RPMI7951 (cell line): ENCODE measurements at regions not wholly inside any gene's neighbourhood (a gene's known extent, or its start where the extent isn't known, plus 50 kb on each side); places are given as distances from the start of the nearest gene placed in this dataset.
"Not testable (repeated sequence)": the region's sequence is repeated elsewhere in the genome, so short reads cannot be mapped to it uniquely, and the experiment has no call there.

Source experiments
- DNase-seq: peaks from one replicate; pipeline ENCODE4 v3.0.0-alpha.2; 2012; ENCODE audit warnings: low read depth

- no peak for DNase-seq
These were observed 660.6 kb upstream of the CHD1 start for GRCh38 chr5:99589424-99589823.

GRCh38 chr5:99587983-99588382 lies 659.2 kb upstream of the CHD1 start:
- no peak for DNase-seq

- no peak for DNase-seq
These were observed 658.1 kb upstream of the CHD1 start for GRCh38 chr5:99586878-99587277.

GRCh38 chr5:99581204-99581603 lies 652.4 kb upstream of the CHD1 start:
- not testable (repeated sequence) for DNase-seq

- not testable (repeated sequence) for DNase-seq
These were observed 634.3 kb upstream of the CHD1 start for GRCh38 chr5:99562937-99563627.

GRCh38 chr5:99553211-99553810 lies 624.5 kb upstream of the CHD1 start:
- DNase-seq = no peak

- no peak for DNase-seq
These were observed 615.5 kb upstream of the CHD1 start for GRCh38 chr5:99544356-99544755.

GRCh38 chr5:99543841-99544240 lies 615.0 kb upstream of the CHD1 start:
- DNase-seq = no peak

GRCh38 chr5:99534241-99534640 lies 605.4 kb upstream of the CHD1 start:
- not testable (repeated sequence) for DNase-seq

GRCh38 chr5:99521666-99522065 lies 592.9 kb upstream of the CHD1 start:
- not testable (repeated sequence) for DNase-seq

GRCh38 chr5:99515864-99516490 lies 587.2 kb upstream of the CHD1 start:
- DNase-seq = not testable (repeated sequence)

- not testable (repeated sequence) for DNase-seq
These were observed 581.5 kb upstream of the CHD1 start for GRCh38 chr5:99510237-99510866.

GRCh38 chr5:99509064-99509463 lies 580.3 kb upstream of the CHD1 start:
- not testable (repeated sequence) for DNase-seq

- not testable (repeated sequence) for DNase-seq
These were observed 566.6 kb upstream of the CHD1 start for GRCh38 chr5:99495456-99495855.

- DNase-seq = not testable (repeated sequence)
These were observed 549.6 kb upstream of the CHD1 start for GRCh38 chr5:99478450-99478849.

- not testable (repeated sequence) for DNase-seq
These were observed 544.5 kb upstream of the CHD1 start for GRCh38 chr5:99473328-99473727.

- DNase-seq = not testable (repeated sequence)
These were observed 542.9 kb upstream of the CHD1 start for GRCh38 chr5:99471726-99472125.

- not testable (repeated sequence) for DNase-seq
These were observed 542.4 kb upstream of the CHD1 start for GRCh38 chr5:99471178-99471577.

GRCh38 chr5:99470636-99471035 lies 541.8 kb upstream of the CHD1 start:
- DNase-seq = not testable (repeated sequence)

- no peak for DNase-seq
These were observed 531.9 kb upstream of the CHD1 start for GRCh38 chr5:99460701-99461100.

GRCh38 chr5:99453196-99453595 lies 524.4 kb upstream of the CHD1 start:
- DNase-seq = no peak

- no peak for DNase-seq
These were observed 521.0 kb upstream of the CHD1 start for GRCh38 chr5:99449786-99450185.

- DNase-seq = no peak
These were observed 517.0 kb upstream of the CHD1 start for GRCh38 chr5:99445805-99446204.
